WERI-Rb-1 (cell line): ENCODE measurements at regions not wholly inside any gene's neighbourhood (a gene's known extent, or its start where the extent isn't known, plus 50 kb on each side); places are given as distances from the start of the nearest gene placed in this dataset.
"Not testable (repeated sequence)": the region's sequence is repeated elsewhere in the genome, so short reads cannot be mapped to it uniquely, and the experiment has no call there.

ENCODE experiments used
- DNase-seq: peaks from one replicate; pipeline ENCODE4 v3.0.0-alpha.2; 2020
- H3K27ac ChIP-seq: fragments of 250-450 bp; sonication (Bioruptor Pico); 2 replicates; pipeline ENCODE4 v1.5.1; 2020; ENCODE audit warnings: mild to moderate bottlenecking, moderate library complexity
- H3K27me3 ChIP-seq: fragments of 250-450 bp; sonication (Bioruptor Pico); 2 replicates; pipeline ENCODE4 v1.5.1; 2021; ENCODE audit warnings: mild to moderate bottlenecking, low read depth, moderate library complexity; ENCODE audit not compliant: insufficient read depth, severe bottlenecking
- H3K36me3 ChIP-seq: fragments of 250-450 bp; sonication (Bioruptor Pico); 2 replicates; pipeline ENCODE4 v1.5.1; 2020; ENCODE audit warnings: mild to moderate bottlenecking, moderate library complexity
- H3K4me3 ChIP-seq: 2 replicates; pipeline ENCODE4 v1.5.1; 2011; ENCODE audit warnings: low read depth, mild to moderate bottlenecking, control low read depth, low read length
- H3K9me3 ChIP-seq: fragments of 250-450 bp; sonication (Bioruptor Pico); 2 replicates; pipeline ENCODE4 v1.5.1; 2021; ENCODE audit warnings: mild to moderate bottlenecking, moderate library complexity; ENCODE audit not compliant: severe bottlenecking
- TF ChIP-seq, protein P1 (sequence below): IDR thresholded peaks from 2 replicates; pipeline ENCODE4 v1.5.1; 2011; ENCODE audit warnings: low read depth, mild to moderate bottlenecking, control low read depth, inconsistent platforms, low read length

DNA sequence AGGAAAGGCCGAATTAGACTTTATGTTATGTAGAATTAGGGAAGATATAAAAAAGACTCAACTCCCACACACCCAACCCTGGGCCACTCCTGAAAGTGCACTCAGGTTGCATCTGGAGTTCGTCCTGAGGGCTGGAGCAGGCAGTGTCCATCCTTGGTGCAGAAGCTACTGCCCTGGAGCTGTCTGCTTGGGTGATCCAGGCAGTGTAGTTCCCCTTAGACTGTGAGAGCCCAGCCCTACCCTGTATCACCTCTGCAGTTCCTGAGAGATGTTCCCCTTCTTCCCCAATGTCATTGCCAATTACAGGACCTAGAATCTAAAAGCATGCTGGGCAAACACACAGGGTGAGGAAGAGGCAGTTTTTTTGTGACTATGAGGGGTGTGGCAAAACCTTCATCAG, 368.3 kb upstream of the ST8SIA4 start:
- no peak overlapping the region for H3K27ac ChIP-seq
- DNase-seq: no peak

DNA sequence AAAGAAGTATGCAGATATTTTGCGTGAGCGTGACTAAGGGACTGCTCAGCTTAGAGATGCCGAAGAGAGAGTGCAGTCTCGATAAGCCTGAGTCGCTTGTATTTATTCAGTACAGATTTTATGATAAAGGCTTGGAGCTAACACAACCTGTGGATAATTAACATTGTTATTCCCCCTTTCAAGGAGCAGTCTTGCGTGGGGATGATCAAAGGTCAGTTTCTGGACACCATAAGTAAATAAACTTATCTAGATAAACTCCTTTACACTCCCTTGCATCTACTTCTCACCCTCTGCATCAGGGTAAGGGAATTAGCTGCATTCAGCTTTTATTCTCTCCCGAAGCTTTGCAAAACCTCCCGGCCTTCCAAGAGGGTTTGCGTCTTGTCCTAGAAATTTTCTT, 357.8 kb upstream of the ST8SIA4 start:
- no peaks in the 10 kb centered on the region for H3K36me3 ChIP-seq

More for the DNA sequence above, 368.3 kb upstream of the ST8SIA4 start:
- Histone ChIP-seq H3K9me3 (no peaks in the 10 kb centered on the region), H3K27me3 (no peaks in the 10 kb centered on the region), H3K36me3 (no peaks in the 10 kb centered on the region), H3K4me3 (no peak overlapping the region)
- TF ChIP-seq, protein P1, sequence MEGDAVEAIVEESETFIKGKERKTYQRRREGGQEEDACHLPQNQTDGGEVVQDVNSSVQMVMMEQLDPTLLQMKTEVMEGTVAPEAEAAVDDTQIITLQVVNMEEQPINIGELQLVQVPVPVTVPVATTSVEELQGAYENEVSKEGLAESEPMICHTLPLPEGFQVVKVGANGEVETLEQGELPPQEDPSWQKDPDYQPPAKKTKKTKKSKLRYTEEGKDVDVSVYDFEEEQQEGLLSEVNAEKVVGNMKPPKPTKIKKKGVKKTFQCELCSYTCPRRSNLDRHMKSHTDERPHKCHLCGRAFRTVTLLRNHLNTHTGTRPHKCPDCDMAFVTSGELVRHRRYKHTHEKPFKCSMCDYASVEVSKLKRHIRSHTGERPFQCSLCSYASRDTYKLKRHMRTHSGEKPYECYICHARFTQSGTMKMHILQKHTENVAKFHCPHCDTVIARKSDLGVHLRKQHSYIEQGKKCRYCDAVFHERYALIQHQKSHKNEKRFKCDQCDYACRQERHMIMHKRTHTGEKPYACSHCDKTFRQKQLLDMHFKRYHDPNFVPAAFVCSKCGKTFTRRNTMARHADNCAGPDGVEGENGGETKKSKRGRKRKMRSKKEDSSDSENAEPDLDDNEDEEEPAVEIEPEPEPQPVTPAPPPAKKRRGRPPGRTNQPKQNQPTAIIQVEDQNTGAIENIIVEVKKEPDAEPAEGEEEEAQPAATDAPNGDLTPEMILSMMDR: no peak

DNA sequence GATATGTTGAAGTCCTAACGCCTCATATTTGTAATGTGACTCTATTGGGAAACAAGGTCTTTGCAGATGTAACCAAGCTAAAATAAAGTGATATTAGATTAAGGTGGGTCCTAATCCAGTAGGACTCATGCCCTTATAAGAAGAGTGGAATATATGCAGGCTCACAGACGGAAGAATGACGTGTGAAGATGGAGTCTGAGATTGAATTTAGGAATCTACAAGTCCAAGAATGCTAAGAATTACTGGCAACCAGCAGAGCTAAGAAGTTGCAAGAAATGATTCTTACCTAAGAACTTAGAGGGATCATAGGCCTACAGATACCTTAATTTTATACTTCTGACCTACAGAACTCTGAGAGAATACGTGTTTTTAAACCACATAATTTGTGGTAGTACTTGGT, 350.0 kb upstream of the ST8SIA4 start:
- no peak for DNase-seq
- Histone ChIP-seq H3K27ac (no peak overlapping the region), H3K27me3 (no peaks in the 10 kb centered on the region), H3K9me3 (no peaks in the 10 kb centered on the region), H3K4me3 (no peak overlapping the region), H3K36me3 (no peaks in the 10 kb centered on the region)
- TF ChIP-seq, protein P1: no peak

More for the DNA sequence above, 357.8 kb upstream of the ST8SIA4 start:
- TF ChIP-seq, protein P1: no peak
- peaks cover 3% of the 10 kb centered on the region for H3K9me3 ChIP-seq
- no peak overlapping the region for H3K4me3 ChIP-seq
- no peak for DNase-seq
- H3K27ac ChIP-seq: no peak overlapping the region
- no peaks in the 10 kb centered on the region for H3K27me3 ChIP-seq

DNA sequence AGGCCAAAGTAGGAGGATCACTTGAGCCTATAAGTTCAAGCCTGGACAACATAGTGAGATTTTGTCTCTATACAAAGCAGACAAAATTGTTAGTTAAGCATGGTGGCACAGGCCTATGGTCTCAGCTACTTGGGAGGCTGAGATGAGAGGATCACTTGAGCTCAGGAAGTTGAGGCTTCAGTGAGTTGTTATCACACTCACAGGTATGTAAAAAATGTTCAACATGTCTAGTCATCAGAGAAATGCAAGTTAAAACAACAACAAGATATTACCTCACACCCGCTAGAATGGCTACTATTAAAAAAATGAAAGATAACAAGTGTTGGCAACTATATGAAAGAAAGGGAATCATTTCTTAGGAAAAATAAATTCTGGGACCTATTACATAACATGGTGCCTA, 341.5 kb upstream of the ST8SIA4 start:
- no peak overlapping the region for H3K27ac ChIP-seq
- no peak for DNase-seq
- TF ChIP-seq, protein P1: no peak
- no peaks in the 10 kb centered on the region for H3K27me3 ChIP-seq
- H3K4me3 ChIP-seq: no peak overlapping the region
- H3K36me3 ChIP-seq: no peaks in the 10 kb centered on the region
- H3K9me3 ChIP-seq: no peaks in the 10 kb centered on the region

DNA sequence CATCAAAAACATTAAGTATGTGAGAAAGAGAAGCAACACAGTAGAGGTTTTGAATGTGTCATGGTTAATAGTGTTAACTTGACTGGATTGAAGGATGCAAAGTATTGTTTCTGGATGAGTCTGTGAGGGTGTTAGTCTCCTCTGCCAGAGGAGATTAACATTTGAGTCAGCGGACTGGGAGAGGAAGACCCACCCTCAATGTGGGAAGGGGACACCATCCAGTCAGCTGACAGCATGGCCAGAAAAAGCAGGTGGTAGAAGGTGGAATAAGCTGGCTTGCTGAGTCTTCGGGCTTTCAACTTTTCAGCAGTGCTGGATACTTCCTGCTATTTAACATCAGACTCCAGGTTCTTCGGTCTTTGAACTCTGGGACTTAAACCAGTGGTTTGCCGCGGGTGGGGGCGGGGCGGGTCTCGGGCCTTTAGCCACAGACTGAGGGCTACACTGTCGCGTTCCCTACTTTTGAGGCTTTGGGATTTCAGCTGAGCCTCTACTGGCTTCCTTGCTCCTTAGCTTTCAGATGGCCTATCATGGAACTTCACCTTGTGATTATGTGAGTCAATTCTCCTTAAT, 309.9 kb upstream of the ST8SIA4 start:
- TF ChIP-seq, protein P1: no peak
- Histone ChIP-seq H3K36me3 (no peaks in the 10 kb centered on the region), H3K4me3 (no peak overlapping the region), H3K27me3 (no peaks in the 10 kb centered on the region), H3K27ac (no peak overlapping the region), H3K9me3 (no peaks in the 10 kb centered on the region)
- DNase-seq: no peak

DNA sequence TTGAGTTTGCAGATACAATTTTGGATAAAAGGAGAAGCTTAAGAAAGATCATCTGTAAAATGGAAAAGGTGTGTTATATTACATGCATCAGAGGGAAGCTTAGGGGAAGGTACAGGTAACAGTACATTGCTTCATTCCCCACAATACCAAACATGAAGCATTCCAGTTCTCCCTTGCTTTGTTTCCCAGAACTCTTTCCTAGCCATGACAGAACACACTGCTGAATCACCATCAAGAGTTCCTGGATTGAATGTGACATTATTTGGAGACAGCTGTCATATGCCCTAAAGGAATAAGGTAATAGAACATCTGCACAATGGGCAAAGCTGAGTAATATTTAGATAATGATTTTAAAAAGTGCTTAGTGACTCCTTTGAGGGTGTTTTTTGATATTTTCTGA, 303.5 kb upstream of the ST8SIA4 start:
- Histone ChIP-seq H3K9me3 (no peaks in the 10 kb centered on the region), H3K27me3 (no peaks in the 10 kb centered on the region), H3K36me3 (no peaks in the 10 kb centered on the region), H3K27ac (no peak overlapping the region), H3K4me3 (no peak overlapping the region)
- no peak for DNase-seq
- TF ChIP-seq, protein P1: no peak

DNA sequence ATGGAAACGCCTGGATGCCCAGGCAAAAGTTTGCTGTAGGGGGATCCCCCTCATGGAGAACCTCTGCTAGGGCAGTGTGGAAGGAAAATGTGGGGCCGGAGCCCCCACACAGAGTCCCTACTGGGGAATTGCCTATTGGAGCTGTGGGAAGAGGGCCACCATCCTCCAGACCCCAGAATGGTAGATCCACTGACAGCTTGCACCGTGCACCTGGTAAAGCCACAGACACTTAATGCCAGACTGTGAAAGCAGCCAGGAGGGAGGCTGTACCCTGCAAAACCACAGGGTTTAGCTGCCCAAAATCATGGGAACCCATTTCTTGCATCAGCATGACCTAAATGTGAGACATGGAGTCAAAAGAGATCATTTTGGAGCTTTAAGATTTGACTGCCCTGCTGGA, 302.0 kb upstream of the ST8SIA4 start:
- DNase-seq: not testable (repeated sequence)

DNA sequence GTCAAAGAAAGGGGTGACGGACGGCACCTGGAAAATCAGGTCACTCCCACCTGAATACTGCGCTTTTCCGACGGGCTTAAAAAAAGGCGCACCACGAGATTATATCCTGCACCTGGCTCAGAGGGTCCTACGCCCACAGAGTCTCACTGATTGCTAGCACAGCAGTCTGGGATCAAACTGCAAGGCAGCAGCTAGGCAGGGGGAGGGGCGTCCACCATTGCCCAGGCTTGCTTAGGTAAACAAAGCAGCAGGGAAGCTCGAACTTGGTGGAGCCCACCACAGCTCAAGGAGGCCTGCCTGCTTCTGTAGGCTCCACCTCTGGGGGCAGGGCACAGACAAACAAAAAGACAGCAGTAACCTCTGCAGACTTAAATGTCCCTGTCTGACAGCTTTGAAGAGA, 277.3 kb upstream of the ST8SIA4 start:
- not testable (repeated sequence) for DNase-seq, H3K27ac ChIP-seq, H3K27me3 ChIP-seq, H3K9me3 ChIP-seq, H3K36me3 ChIP-seq, H3K4me3 ChIP-seq

More for the DNA sequence above, 302.0 kb upstream of the ST8SIA4 start:
- H3K27ac ChIP-seq, H3K36me3 ChIP-seq, H3K9me3 ChIP-seq, H3K4me3 ChIP-seq, H3K27me3 ChIP-seq: not testable (repeated sequence)
